Esophagus squamous epithelium (tissue), 4 donors: ENCODE measurements at regions not wholly inside any gene's neighbourhood (a gene's known extent, or its start where the extent isn't known, plus 50 kb on each side); places are given as distances from the start of the nearest gene placed in this dataset.

ENCODE experiments used
- POLR2A ChIP-seq, 4 donors: fragments of 450-650 bp; IDR thresholded peaks; one replicate each; pipeline ENCODE4 v1.6.1; 2017; ENCODE audit warnings: antibody characterized with exemption in 4 of 4, mild to moderate bottlenecking in 4 of 4, moderate library complexity in 3 of 4
- TF ChIP-seq, protein P1 (sequence below), 6 experiments: fragments of 450-650 bp in 4 of 6; fragments of 200-600 bp in 2 of 6; sonication (generic) in 2 of 6; IDR thresholded peaks; one replicate each; pipeline ENCODE4 v1.5.1; 2016 to 2019; ENCODE audit warnings: antibody characterized with exemption in 6 of 6, mild to moderate bottlenecking in 4 of 6, moderate library complexity in 4 of 6

DNA sequence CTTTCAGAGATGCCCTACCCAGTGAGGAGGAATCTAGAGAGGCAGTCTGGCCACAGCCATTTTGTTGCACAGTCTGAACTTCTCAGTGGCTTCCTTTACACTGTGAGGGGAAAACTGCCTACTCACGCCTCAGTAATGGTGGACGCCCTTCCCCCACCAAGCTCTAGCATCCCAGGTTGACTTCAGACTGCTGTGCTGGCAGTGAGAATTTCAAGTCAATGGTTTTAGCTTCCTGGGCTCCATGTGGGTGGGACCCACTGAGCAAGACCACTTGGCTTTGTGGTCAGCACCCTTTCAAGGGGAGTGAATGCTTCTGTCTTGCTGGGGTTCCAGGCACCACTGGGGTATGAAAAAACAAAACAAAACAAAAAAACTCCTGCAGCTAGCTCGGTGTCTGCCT, 663.2 kb upstream of the ZNF385D start:
- TF ChIP-seq, protein P1, sequence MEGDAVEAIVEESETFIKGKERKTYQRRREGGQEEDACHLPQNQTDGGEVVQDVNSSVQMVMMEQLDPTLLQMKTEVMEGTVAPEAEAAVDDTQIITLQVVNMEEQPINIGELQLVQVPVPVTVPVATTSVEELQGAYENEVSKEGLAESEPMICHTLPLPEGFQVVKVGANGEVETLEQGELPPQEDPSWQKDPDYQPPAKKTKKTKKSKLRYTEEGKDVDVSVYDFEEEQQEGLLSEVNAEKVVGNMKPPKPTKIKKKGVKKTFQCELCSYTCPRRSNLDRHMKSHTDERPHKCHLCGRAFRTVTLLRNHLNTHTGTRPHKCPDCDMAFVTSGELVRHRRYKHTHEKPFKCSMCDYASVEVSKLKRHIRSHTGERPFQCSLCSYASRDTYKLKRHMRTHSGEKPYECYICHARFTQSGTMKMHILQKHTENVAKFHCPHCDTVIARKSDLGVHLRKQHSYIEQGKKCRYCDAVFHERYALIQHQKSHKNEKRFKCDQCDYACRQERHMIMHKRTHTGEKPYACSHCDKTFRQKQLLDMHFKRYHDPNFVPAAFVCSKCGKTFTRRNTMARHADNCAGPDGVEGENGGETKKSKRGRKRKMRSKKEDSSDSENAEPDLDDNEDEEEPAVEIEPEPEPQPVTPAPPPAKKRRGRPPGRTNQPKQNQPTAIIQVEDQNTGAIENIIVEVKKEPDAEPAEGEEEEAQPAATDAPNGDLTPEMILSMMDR (IDR thresholded peaks at IDR 0.05) = no peak
- TF ChIP-seq POLR2A (IDR thresholded peaks at IDR 0.05) = no peak
